ENCODE measurements at regions not wholly inside any gene's neighbourhood (a gene's known extent, or its start where the extent isn't known, plus 50 kb on each side); places are given as distances from the start of the nearest gene placed in this dataset.
A peak's percentile ranks its signal among the peaks of the same experiment; 100 is the strongest.
"Not testable (repeated sequence)": the region's sequence is repeated elsewhere in the genome, so short reads cannot be mapped to it uniquely, and the experiment has no call there.

DNA sequence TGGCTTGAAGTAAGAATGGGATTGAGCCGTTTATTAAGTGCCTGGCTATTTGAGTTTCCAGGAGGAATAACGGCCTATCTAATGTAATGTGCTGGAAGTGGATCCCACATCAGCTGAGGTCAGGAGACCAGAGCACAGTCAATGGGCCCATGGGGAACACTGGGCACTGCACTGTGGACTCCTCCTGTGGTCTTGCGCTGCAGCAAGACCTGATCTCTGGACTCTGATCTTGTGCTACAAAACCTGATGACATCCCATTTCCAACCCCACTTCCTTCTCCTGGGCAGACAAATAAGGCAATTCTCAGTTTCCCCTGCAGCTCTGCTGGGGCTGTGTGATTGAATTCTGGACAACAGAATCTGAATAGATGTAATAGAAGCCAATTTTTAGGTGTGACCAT, 151.7 kb upstream of the ADCY2 start:
- DNase-seq (no peak), ATAC-seq (no peak)
- intact Hi-C loops (cut with micrococcal nuclease) = no loop called here

- DNase-seq = no peak
- ATAC-seq = no peak
- intact Hi-C loops (cut with micrococcal nuclease) = no loop called here
Measured at GRCh38 chr5:7245121-7245651, 150.8 kb upstream of the ADCY2 start.

DNA sequence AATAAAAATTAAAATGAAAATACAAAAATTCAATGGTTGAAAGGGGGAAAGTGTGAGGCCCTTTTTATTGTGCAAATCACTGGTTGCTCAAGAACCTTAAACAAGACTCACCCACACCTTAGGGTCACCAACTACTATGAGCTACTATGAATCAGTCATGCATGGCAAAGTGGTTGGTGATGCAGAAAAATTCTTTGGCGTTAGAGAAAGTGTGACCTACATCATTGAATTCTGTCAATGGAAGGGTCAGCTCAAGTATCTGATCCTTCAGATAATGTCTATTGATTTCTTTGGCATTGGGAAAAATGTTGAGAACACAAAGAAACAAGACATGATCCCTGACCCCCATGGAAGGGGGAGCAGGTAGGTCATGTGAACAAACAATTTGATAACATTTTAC, 149.7 kb upstream of the ADCY2 start:
- intact Hi-C loops (cut with micrococcal nuclease) = no loop called here
- ATAC-seq (no peak), DNase-seq (no peak)

DNA sequence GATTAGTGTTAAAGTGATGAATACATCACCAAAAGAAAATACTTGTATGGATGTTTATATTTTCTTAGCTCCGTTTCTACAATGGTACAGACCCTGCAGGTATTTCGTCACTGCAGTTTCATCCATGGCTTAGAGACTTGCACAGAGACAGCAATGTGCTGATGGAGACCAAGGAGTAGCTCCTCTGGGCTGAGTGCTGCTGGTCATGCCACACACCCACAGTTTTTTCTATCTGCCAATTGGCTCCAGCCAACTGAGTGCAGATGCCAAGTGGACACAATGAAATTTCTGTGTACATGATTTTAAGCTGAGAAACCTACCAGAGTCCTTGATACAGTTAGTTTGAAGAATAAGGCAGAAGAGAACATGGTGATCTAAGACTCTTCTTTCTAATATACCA, 145.9 kb upstream of the ADCY2 start:
- DNase-seq (no peak), ATAC-seq (peak; percentile 18)
- intact Hi-C loops (cut with micrococcal nuclease) = no loop called here

- DNase-seq (no peak), ATAC-seq (peak; percentile 48)
- intact Hi-C loops (cut with micrococcal nuclease) = no loop called here
Measured at GRCh38 chr5:7250611-7251010, 145.3 kb upstream of the ADCY2 start.

DNA sequence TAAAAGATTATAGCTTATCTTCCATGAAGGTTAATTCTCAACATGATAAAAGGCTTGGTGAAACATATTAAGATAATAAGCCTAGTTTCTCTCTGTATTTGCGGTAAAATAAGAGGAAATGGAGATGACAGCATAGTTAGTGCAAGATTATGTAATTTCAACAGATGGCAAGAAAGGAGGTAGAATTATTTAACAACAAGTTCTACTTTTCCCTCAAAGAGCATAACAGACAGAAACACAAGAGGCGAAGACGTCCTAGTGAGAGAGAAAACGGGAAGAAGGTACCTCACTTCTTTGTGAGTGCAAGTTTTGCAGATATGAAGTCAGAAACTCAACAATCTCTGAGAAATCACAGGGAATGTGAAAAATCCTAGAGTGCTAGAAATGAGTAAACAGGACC, 144.8 kb upstream of the ADCY2 start:
- intact Hi-C loops (cut with micrococcal nuclease) = no loop called here
- DNase-seq (no peak), ATAC-seq (no peak)

GRCh38 chr5:7261049-7261448, 134.9 kb upstream of the ADCY2 start:
- intact Hi-C loops (cut with micrococcal nuclease) = no loop called here
- ATAC-seq (no peak), DNase-seq (no peak)

GRCh38 chr5:7261900-7262299, 134.0 kb upstream of the ADCY2 start:
- ATAC-seq (no peak), DNase-seq (no peak)
- intact Hi-C loops (cut with micrococcal nuclease) = no loop called here

GRCh38 chr5:7263398-7264015, 132.4 kb upstream of the ADCY2 start:
- DNase-seq; intact Hi-C loops (cut with micrococcal nuclease); ATAC-seq: not testable (repeated sequence)

DNA sequence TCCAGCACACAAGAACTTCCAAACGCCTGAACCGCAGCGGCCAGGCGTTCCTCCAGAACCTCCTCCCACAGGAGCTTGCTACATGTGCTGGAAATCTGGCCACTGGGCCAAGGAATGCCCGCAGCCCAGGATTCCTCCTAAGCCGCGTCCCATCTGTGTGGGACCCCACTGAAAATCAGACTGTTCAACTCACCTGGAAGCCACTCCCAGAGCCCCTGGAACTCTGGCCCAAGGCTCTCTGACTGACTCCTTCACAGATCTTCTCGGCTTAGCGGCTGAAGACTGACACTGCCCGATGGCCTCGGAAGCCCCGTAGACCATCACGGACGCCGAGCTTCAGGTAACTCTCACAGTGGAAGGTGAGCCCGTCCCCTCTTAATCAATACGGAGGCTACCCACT, 130.2 kb upstream of the ADCY2 start:
- intact Hi-C loops (cut with micrococcal nuclease); DNase-seq; ATAC-seq: not testable (repeated sequence)

- DNase-seq; ATAC-seq; intact Hi-C loops (cut with micrococcal nuclease): not testable (repeated sequence)
Measured at GRCh38 chr5:7268722-7269121, 127.2 kb upstream of the ADCY2 start.

DNA sequence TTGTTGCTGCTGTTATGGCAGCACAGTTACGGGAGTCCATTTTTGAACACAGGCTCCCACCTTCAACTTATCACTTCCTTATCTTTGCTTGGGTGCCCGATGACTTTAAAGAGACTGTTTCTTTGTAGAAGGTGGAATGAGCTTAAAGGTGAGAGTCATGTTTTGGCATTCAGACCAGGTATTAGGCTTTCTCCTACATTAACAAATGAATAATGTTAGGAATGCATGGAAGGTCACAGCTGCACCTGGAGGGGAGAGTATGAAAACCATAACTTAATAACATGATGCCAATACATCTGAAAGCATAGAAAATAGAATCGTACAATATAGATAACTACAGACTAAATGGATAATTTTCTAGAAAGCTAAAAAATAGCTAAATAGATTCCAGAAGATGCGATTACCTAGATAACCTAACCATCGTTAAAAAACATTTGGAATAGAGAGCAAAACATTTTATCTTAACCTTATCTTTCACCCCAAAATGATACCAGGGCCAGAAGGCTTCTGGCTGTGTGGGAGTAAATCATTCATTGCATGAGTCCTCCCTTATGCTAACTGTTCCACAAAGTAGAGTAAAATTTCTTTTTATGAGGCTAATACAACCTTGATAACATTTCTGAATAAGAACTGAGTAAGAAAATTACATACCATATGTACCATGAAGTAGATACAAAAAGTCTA, 126.2 kb upstream of the ADCY2 start:
- no peak for DNase-seq
- intact Hi-C loops (cut with micrococcal nuclease) = no loop called here
- no peak for ATAC-seq

DNA sequence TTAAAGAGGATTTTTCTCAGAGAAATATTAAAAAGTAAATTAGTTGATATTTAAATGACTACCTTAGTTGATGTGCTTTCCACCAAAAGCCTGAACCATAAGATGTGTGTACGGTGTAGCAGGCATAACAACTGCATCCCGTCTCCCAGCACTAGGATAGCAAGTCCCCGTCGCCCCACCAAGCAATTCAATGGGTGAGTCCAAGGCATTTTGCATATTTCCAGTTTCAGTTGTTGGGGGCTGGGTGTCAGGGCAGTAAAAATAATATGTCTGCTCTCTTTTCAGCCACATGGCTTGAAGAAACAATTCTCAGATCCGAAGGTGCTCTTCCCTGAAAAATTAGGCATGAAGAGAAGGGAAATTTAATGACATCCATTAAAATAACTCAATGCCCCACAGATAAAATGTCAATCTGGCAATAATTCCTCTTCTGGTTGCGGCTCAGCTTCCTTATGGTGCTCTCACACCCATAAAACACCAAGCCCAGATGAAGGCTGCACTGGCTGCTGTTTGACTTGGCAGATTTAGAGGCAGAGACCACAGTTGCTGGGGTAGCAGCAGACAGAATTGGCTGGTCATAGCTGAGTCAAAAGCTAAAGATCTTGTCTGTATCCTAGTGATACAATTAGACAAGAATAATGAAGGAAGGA, 124.4 kb upstream of the ADCY2 start:
- DNase-seq = no peak
- intact Hi-C loops (cut with micrococcal nuclease) = no loop called here
- no peak for ATAC-seq

DNA sequence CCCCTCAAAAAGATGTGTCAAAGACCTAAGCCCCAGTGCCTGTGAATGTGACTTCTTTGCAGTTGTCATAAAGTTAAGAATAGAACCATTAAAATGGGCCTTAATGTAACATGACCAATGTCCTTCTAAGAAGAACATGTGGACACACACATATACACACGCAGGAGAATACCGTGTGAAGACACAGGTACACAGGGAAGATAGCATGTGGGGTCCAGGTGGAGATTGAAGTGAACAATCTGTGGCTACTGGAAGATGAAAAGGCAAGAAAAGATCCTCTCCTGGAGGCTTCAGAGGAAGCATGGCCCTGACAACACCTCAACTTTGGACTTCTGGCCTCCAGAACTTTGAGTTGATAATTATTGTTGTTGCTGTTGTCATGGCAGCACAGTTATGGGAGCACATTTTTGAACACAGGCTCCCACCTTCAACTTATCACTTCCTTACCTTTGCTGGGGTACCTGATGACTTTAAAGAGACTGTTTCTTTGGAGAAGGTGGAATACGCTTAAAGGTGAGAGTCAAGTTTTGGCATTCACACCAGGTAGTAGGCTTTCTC, 123.5 kb upstream of the ADCY2 start:
- ATAC-seq (no peak), DNase-seq (no peak)
- intact Hi-C loops (cut with micrococcal nuclease) = no loop called here

- ATAC-seq = no peak
Measured at GRCh38 chr5:7274203-7274602, 121.7 kb upstream of the ADCY2 start.

GRCh38 chr5:7289634-7290033, 106.3 kb upstream of the ADCY2 start:
- ATAC-seq; DNase-seq; intact Hi-C loops (cut with micrococcal nuclease): not testable (repeated sequence)

More at GRCh38 chr5:7274203-7274602, 121.7 kb upstream of the ADCY2 start:
- intact Hi-C loops (cut with micrococcal nuclease) = no loop called here
- no peak for DNase-seq

- intact Hi-C loops (cut with micrococcal nuclease); ATAC-seq; DNase-seq: not testable (repeated sequence)
Measured at GRCh38 chr5:7297821-7298220, 98.1 kb upstream of the ADCY2 start.

- DNase-seq; intact Hi-C loops (cut with micrococcal nuclease): not testable (repeated sequence)
Measured at GRCh38 chr5:7299731-7300130, 96.2 kb upstream of the ADCY2 start.

DNA sequence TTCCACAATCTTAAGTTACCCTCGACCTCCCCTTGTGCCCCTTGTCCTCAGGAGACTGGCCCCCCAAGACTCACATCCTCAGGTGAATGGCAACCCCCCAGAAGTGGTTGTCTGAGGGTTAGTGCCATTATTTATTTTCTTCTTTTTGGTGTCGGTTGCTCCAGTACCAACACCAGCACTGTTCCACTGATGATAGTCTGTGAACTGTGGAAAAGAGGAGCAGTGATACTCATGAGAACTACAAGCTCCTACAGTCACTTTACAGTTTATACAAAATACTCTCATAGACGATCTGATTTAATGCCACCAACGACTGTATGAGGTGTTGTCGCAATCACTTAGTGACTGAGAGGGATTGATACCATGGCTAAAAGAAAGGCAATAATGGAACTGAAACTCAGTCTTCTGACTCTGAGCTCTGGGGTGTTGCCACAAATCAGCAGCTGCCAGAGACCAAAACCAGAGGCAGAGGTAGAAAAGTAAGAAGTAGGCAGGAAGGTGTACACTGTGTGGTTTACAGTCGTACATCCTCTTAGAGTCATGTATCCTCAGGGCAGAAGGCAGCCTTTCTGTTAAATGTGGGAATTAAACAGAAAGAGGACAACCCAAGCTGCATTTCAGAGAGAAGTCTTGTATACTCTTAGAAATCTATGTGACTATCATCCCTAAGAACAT, 90.8 kb upstream of the ADCY2 start:
- intact Hi-C loops (cut with micrococcal nuclease); DNase-seq; ATAC-seq: not testable (repeated sequence)

More at GRCh38 chr5:7299731-7300130, 96.2 kb upstream of the ADCY2 start:
- not testable (repeated sequence) for ATAC-seq
